SK-N-MC (cell line): ENCODE measurements at regions not wholly inside any gene's neighbourhood (a gene's known extent, or its start where the extent isn't known, plus 50 kb on each side); places are given as distances from the start of the nearest gene placed in this dataset.

Source experiments
- EZH2 ChIP-seq: fragments of 200-600 bp; sonication (generic); IDR thresholded peaks from one replicate; pipeline ENCODE4 v1.6.1; 2017; ENCODE audit warnings: antibody characterized with exemption
- FOXP2 ChIP-seq: optimal IDR thresholded peaks from 2 replicates; pipeline ENCODE3; 2011; ENCODE audit warnings: mild to moderate bottlenecking, moderate library complexity; ENCODE audit not compliant: insufficient read depth; ENCODE audit errors: extremely low read length, control extremely low read depth
- POLR2AphosphoS5 ChIP-seq: IDR thresholded peaks from 2 replicates; pipeline ENCODE4 v1.6.1; 2012; ENCODE audit warnings: mild to moderate bottlenecking, low read depth, low read length, borderline replicate concordance

- TF ChIP-seq POLR2AphosphoS5 (no peak), EZH2 (no peak), FOXP2 (no peak)
Measured at GRCh38 chr13:50299546-50300249, 284.5 kb downstream of the KCNRG start.
